H1 (cell line): ENCODE measurements at regions not wholly inside any gene's neighbourhood (a gene's known extent, or its start where the extent isn't known, plus 50 kb on each side); places are given as distances from the start of the nearest gene placed in this dataset.
A peak's percentile ranks its signal among the peaks of the same experiment; 100 is the strongest.

Experiments
- CTCF ChIA-PET: fragments of 300-600 bp; sonication (Branson Sonifier 250); formaldehyde crosslinking; loops from one replicate; lab custom pipeline; 2021; ENCODE audit not compliant: partially characterized antibody; lab: Charles Lee
- POLR2A ChIA-PET: fragments of 300-600 bp; sonication (Branson Sonifier 250); formaldehyde crosslinking; loops from one replicate; lab custom pipeline; 2021; ENCODE audit warnings: inconsistent platforms; ENCODE audit not compliant: partially characterized antibody; lab: Charles Lee
- DNase-seq, 2 experiments: peaks; one replicate each; pipeline versions ENCODE4 v3.0.0 to v3.0.0-alpha.2; 2010 to 2022; ENCODE audit warnings: low spot score in 2 of 2, low read depth in 1 of 2, mixed read lengths in 1 of 2
- FAIRE-seq: peaks from 2 replicates; lab custom pipeline; 2011; peaks lifted over from hg19 to GRCh38; lab: Jason Lieb, UNC
- H2AFZ ChIP-seq: 2 replicates; pipeline ENCODE4 v1.8.1; 2012; ENCODE audit warnings: low read length, inconsistent platforms
- H2AK5ac ChIP-seq: 2 replicates; pipeline ENCODE4 v1.6.1; 2013; ENCODE audit warnings: low read depth, low read length
- H2BK120ac ChIP-seq: replicated peaks from 2 replicates; pipeline ENCODE3; 2013; ENCODE audit warnings: low read depth, low read length, inconsistent platforms
- H2BK12ac ChIP-seq: 2 replicates; pipeline ENCODE4 v1.6.1; 2013; ENCODE audit warnings: low read depth, low read length
- H2BK15ac ChIP-seq: 2 replicates; pipeline ENCODE4 v1.6.1; 2013; ENCODE audit warnings: low read length
- H2BK20ac ChIP-seq: 2 replicates; pipeline ENCODE4 v1.6.1; 2013; ENCODE audit warnings: low read length
- H2BK5ac ChIP-seq: 2 replicates; pipeline ENCODE4 v1.6.1; 2013; ENCODE audit warnings: low read depth, low read length
- H3K14ac ChIP-seq: 2 replicates; pipeline ENCODE4 v1.6.1; 2013; ENCODE audit warnings: inconsistent platforms; ENCODE audit not compliant: insufficient read length
- H3K18ac ChIP-seq: 2 replicates; pipeline ENCODE4 v1.6.1; 2013; ENCODE audit warnings: low read length; ENCODE audit errors: extremely low read depth
- H3K23ac ChIP-seq: 2 replicates; pipeline ENCODE4 v1.6.1; 2013; ENCODE audit warnings: inconsistent platforms; ENCODE audit not compliant: insufficient read length
- H3K23me2 ChIP-seq: 2 replicates; pipeline ENCODE4 v1.6.1; 2013; ENCODE audit warnings: low read depth, low read length
- H3K27ac ChIP-seq: 2 replicates; pipeline ENCODE4 v1.6.1; 2011; ENCODE audit warnings: low read depth, low read length, inconsistent platforms
- H3K27me3 ChIP-seq, 4 experiments: replicated peaks in 1 of 4; 1 replicate in 1 of 4; 2 replicates in 3 of 4; pipeline versions ENCODE4 v1.6.1 to v1.8.1; 2011 to 2013; ENCODE audit warnings: low read length in 3 of 4, mild to moderate bottlenecking in 3 of 4, inconsistent platforms in 2 of 4, mixed read lengths in 2 of 4, moderate library complexity in 1 of 4; ENCODE audit not compliant: control insufficient read depth in 3 of 4, insufficient read depth in 3 of 4; ENCODE audit errors: extremely low read depth in 1 of 4
- H3K36me3 ChIP-seq, 4 experiments: 2 replicates each; pipeline versions ENCODE4 v1.6.1 to v1.8.1; 2011 to 2013; ENCODE audit warnings: mild to moderate bottlenecking in 4 of 4, low read length in 3 of 4, moderate library complexity in 2 of 4, control low read depth in 1 of 4, inconsistent platforms in 1 of 4; ENCODE audit not compliant: insufficient read depth in 4 of 4, control insufficient read depth in 2 of 4
- H3K4ac ChIP-seq: replicated peaks from 2 replicates; pipeline ENCODE3; 2013; ENCODE audit warnings: low read length, low read depth, mixed read lengths, inconsistent platforms; ENCODE audit not compliant: insufficient read length
- H3K4me1 ChIP-seq, 4 experiments: replicated peaks in 1 of 4; 1 replicate in 1 of 4; 2 replicates in 3 of 4; pipeline versions ENCODE4 v1.6.1 to v1.8.1; 2011 to 2013; ENCODE audit warnings: low read length in 3 of 4, inconsistent platforms in 2 of 4, mixed read lengths in 1 of 4; ENCODE audit not compliant: insufficient read depth in 4 of 4, control insufficient read depth in 3 of 4
- H3K4me2 ChIP-seq, 2 experiments: 2 replicates each; pipeline versions ENCODE4 v1.6.1 to v1.8.1; 2011 to 2013; ENCODE audit warnings: low read depth in 2 of 2, low read length in 2 of 2, control low read depth in 1 of 2, inconsistent platforms in 1 of 2, mild to moderate bottlenecking in 1 of 2; ENCODE audit not compliant: insufficient read depth in 1 of 2
- H3K4me3 ChIP-seq, 4 experiments: fragments of 200-600, 300-600 bp in 1 of 4; sonication (generic), shearing (Covaris generic), sonication (Bioruptor Twin) in 1 of 4; 2 replicates each; pipeline versions ENCODE4 v1.5.1 to v1.8.1; 2011 to 2016; ENCODE audit warnings: low read length in 4 of 4, low read depth in 3 of 4, control low read depth in 2 of 4, inconsistent platforms in 2 of 4, mild to moderate bottlenecking in 2 of 4, mixed read lengths in 1 of 4, moderate library complexity in 1 of 4; ENCODE audit not compliant: insufficient read depth in 2 of 4; ENCODE audit errors: extremely low read depth in 1 of 4
- H3K56ac ChIP-seq: replicated peaks from 2 replicates; pipeline ENCODE3; 2013; ENCODE audit warnings: low read depth, mild to moderate bottlenecking, mixed read lengths, low read length, inconsistent platforms; ENCODE audit not compliant: insufficient read length
- H3K79me1 ChIP-seq: 2 replicates; pipeline ENCODE4 v1.6.1; 2013; ENCODE audit warnings: low read depth, low read length, control low read depth
- H3K79me2 ChIP-seq, 2 experiments: 2 replicates each; pipeline versions ENCODE4 v1.6.1 to v1.8.1; 2012 to 2013; ENCODE audit warnings: low read length in 2 of 2, mild to moderate bottlenecking in 2 of 2, inconsistent platforms in 1 of 2; ENCODE audit not compliant: insufficient read depth in 2 of 2, control insufficient read depth in 1 of 2
- H3K9ac ChIP-seq, 4 experiments: replicated peaks in 1 of 4; 1 replicate in 1 of 4; 2 replicates in 3 of 4; pipeline versions ENCODE4 v1.6.1 to v1.8.1; 2011 to 2013; ENCODE audit warnings: low read depth in 3 of 4, low read length in 3 of 4, control low read depth in 2 of 4, mild to moderate bottlenecking in 2 of 4, moderate library complexity in 2 of 4, inconsistent platforms in 1 of 4; ENCODE audit errors: extremely low read depth in 1 of 4
- H3K9me3 ChIP-seq, 2 experiments: 2 replicates each; pipeline versions ENCODE4 v1.6.1 to v1.8.1; 2012 to 2013; ENCODE audit warnings: mild to moderate bottlenecking in 2 of 2, moderate library complexity in 2 of 2, control low read depth in 1 of 2, inconsistent platforms in 1 of 2, low read depth in 1 of 2, low read length in 1 of 2, mixed read lengths in 1 of 2; ENCODE audit not compliant: insufficient read depth in 2 of 2
- H4K20me1 ChIP-seq, 2 experiments: replicated peaks in 1 of 2; 2 replicates each; pipeline versions ENCODE3 to v1.8.1; 2011 to 2013; ENCODE audit warnings: inconsistent platforms in 2 of 2, low read length in 2 of 2, mild to moderate bottlenecking in 1 of 2; ENCODE audit not compliant: insufficient read depth in 2 of 2, control insufficient read depth in 1 of 2
- H4K5ac ChIP-seq: 2 replicates; pipeline ENCODE4 v1.6.1; 2013; ENCODE audit warnings: low read length, low read depth, mixed read lengths, inconsistent platforms; ENCODE audit not compliant: insufficient read length
- H4K8ac ChIP-seq: 2 replicates; pipeline ENCODE4 v1.8.0; 2013; ENCODE audit warnings: mild to moderate bottlenecking, moderate library complexity, low read length, inconsistent platforms; ENCODE audit not compliant: insufficient read depth; ENCODE audit errors: extremely low read depth
- H4K91ac ChIP-seq: replicated peaks from 2 replicates; pipeline ENCODE3; 2013; ENCODE audit warnings: low read length, mixed read lengths, inconsistent platforms; ENCODE audit not compliant: insufficient read length
- CHD2 ChIP-seq: IDR thresholded peaks from 2 replicates; pipeline ENCODE4 v1.6.1; 2012; ENCODE audit warnings: low read length, improper control_type of control experiment
- KDM1A ChIP-seq: fragments of 200-600, 300-600 bp; sonication (generic); IDR thresholded peaks from 2 replicates; pipeline ENCODE4 v1.7.1; 2016; ENCODE audit warnings: mild to moderate bottlenecking, low read length, borderline replicate concordance
- KDM5A ChIP-seq: fragments of 200-600 bp; IDR thresholded peaks from 2 replicates; pipeline ENCODE4 v1.7.1; 2012; ENCODE audit warnings: mild to moderate bottlenecking, low read length, inconsistent platforms, mixed read lengths
- POLR2A ChIP-seq, 2 experiments: IDR thresholded peaks; 1 replicate in 1 of 2; 2 replicates in 1 of 2; pipeline ENCODE4 v1.6.1; 2011; ENCODE audit warnings: low read depth in 2 of 2, low read length in 2 of 2, mild to moderate bottlenecking in 2 of 2; ENCODE audit errors: control extremely low read depth in 1 of 2
- POU5F1 ChIP-seq: IDR thresholded peaks from 2 replicates; pipeline ENCODE4 v1.6.1; 2011; ENCODE audit warnings: low read depth, mild to moderate bottlenecking, low read length, moderate library complexity
- RXRA ChIP-seq: IDR thresholded peaks from 2 replicates; pipeline ENCODE4 v1.6.1; 2011; ENCODE audit warnings: low read depth, mild to moderate bottlenecking, low read length, moderate library complexity; ENCODE audit not compliant: insufficient read depth
- ZNF274 ChIP-seq: IDR thresholded peaks from 2 replicates; pipeline ENCODE4 v1.7.0; 2012; ENCODE audit warnings: low read length, borderline replicate concordance; ENCODE audit errors: extremely low read depth
- WGBS, 2 experiments: shearing (Covaris generic) in 1 of 2; methylation state at CpG; one replicate each; pipeline versions ENCODE4 v1.1.6 to v1.1.7; 2013 to 2015; ENCODE audit warnings: low lambda C conversion rate in 2 of 2, mixed read lengths in 2 of 2, inconsistent platforms in 1 of 2, low coverage in 1 of 2, missing lambda C conversion rate in 1 of 2; ENCODE audit not compliant: insufficient replicate concordance in 2 of 2, insufficient coverage in 1 of 2, insufficient read length in 1 of 2; ENCODE audit errors: extremely low coverage in 1 of 2, missing lambda C conversion rate in 1 of 2; 5-methylcytosine and 5-hydroxymethylcytosine counted together
- TF ChIP-seq, protein P1 (sequence below): IDR thresholded peaks from 2 replicates; pipeline ENCODE4 v1.6.1; 2012; ENCODE audit warnings: inconsistent platforms

DNA sequence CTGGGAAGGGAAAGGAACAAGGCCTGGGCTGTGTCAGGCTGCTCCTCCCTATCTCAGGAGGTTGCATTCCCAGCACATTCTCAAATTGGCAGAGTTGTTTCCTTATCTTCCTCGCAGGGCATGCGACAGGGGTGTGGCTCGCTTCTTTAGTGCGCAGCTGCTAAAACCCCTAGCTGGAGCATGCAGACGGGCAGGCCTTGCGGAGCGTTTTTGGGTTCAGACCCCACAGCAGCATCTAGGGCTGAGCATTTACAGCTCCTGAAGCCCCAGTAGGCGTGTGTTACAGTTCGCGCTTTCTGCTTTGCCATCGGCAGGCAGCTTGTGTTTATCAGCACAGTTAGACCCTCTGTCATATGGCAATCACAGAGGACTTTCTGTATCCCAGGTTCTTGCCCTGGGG lies 392.4 kb downstream of the TECRL start:
- Histone ChIP-seq H3K4ac (no peak overlapping the region), H3K79me2 (no peaks in the 10 kb centered on the region), H3K14ac (no peak overlapping the region), H2BK15ac (no peak overlapping the region), H3K4me2 (no peak overlapping the region), H3K4me1 (no peaks in the 10 kb centered on the region), H3K23ac (no peak overlapping the region), H2BK20ac (no peak overlapping the region), H3K4me3 (no peak overlapping the region), H2BK12ac (no peak overlapping the region), H3K56ac (no peak overlapping the region), H3K9me3 (0 out of 4 replicates have a peak, but pooled peaks cover 0 to 2% of the 10 kb centered on the region in 2 experiments), H3K36me3 (no peaks in the 10 kb centered on the region), H2BK120ac (no peak overlapping the region), H4K91ac (no peak overlapping the region), H4K5ac (no peak overlapping the region), H3K9ac (no peak overlapping the region), H4K20me1 (no peaks in the 10 kb centered on the region), H3K18ac (no peak overlapping the region), H3K27ac (no peak overlapping the region), H3K23me2 (no peaks in the 10 kb centered on the region), H2AK5ac (no peak overlapping the region), H2AFZ (0 out of 2 replicates have a peak overlapping the region, but pooled peaks have one; percentile 62), H3K79me1 (no peaks in the 10 kb centered on the region), H3K27me3 (no peaks in the 10 kb centered on the region), H4K8ac (peak overlapping the region; percentile 78; the same call in 1 of the 2 replicates), H2BK5ac (no peak overlapping the region)
- WGBS, 2 experiments = 95% methylated on average over 11 of the region's 11 CpGs; no CpG with 5 or more reads in 1 of the 2 experiments
- TF ChIP-seq POLR2A (IDR thresholded peaks at IDR 0.05; ENCODE audit: control extremely low read depth in 1 of 2, low read depth in 2 of 2, low read length in 2 of 2) = no peak
- no peak for TF ChIP-seq CHD2
- no peak for TF ChIP-seq POU5F1
- no peak for TF ChIP-seq RXRA
- TF ChIP-seq, protein P1, sequence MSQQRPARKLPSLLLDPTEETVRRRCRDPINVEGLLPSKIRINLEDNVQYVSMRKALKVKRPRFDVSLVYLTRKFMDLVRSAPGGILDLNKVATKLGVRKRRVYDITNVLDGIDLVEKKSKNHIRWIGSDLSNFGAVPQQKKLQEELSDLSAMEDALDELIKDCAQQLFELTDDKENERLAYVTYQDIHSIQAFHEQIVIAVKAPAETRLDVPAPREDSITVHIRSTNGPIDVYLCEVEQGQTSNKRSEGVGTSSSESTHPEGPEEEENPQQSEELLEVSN = no peak
- TF ChIP-seq KDM1A = no peak
- TF ChIP-seq KDM5A = no peak
- no peak for TF ChIP-seq ZNF274
- DNase-seq (no peak), FAIRE-seq (no peak)
- ChIA-PET CTCF (no interaction called here), POLR2A (no interaction called here)
